CD4-positive, alpha-beta T cell treated with Interleukin-12 subunit alpha and Interleukin-12 subunit beta, for 1 hour (primary cell): ENCODE measurements at regions not wholly inside any gene's neighbourhood (a gene's known extent, or its start where the extent isn't known, plus 50 kb on each side); places are given as distances from the start of the nearest gene placed in this dataset.

ENCODE experiments used
- DNase-seq: peaks from one replicate; pipeline ENCODE4 v3.0.0-alpha.2; 2020

- DNase-seq: no peak
Observed at GRCh38 chr10:28935061-28935460, 257.7 kb downstream of the BAMBI start.

- no peak for DNase-seq
Observed at GRCh38 chr10:28937959-28938358, 260.6 kb downstream of the BAMBI start.

- no peak for DNase-seq
Observed at GRCh38 chr10:28938745-28939144, 261.4 kb downstream of the BAMBI start.

GRCh38 chr10:28939281-28940157 is 262.2 kb downstream of the BAMBI start:
- DNase-seq: no peak

GRCh38 chr10:28940158-28940888 is 263.0 kb downstream of the BAMBI start:
- DNase-seq: no peak

- DNase-seq: no peak
Observed at GRCh38 chr10:28942012-28942411, 264.7 kb downstream of the BAMBI start.

GRCh38 chr10:28945959-28946358 is 268.6 kb downstream of the BAMBI start:
- no peak for DNase-seq

- no peak for DNase-seq
Observed at GRCh38 chr10:28946479-28946878, 269.2 kb downstream of the BAMBI start.

- no peak for DNase-seq
Observed at GRCh38 chr10:28947171-28947570, 269.9 kb downstream of the BAMBI start.

- no peak for DNase-seq
Observed at GRCh38 chr10:28948046-28948445, 270.7 kb downstream of the BAMBI start.

GRCh38 chr10:28949005-28950004 is 272.0 kb downstream of the BAMBI start:
- DNase-seq: no peak

GRCh38 chr10:28951484-28951883 is 274.2 kb downstream of the BAMBI start:
- no peak for DNase-seq

GRCh38 chr10:28952523-28952922 is 275.2 kb downstream of the BAMBI start:
- DNase-seq: no peak

- no peak for DNase-seq
Observed at GRCh38 chr10:28954211-28954610, 276.9 kb downstream of the BAMBI start.

GRCh38 chr10:28958468-28958867 is 281.1 kb downstream of the BAMBI start:
- no peak for DNase-seq

- no peak for DNase-seq
Observed at GRCh38 chr10:28959850-28960501, 282.7 kb downstream of the BAMBI start.

- no peak for DNase-seq
Observed at GRCh38 chr10:28962768-28963167, 285.4 kb downstream of the BAMBI start.

GRCh38 chr10:28963539-28964221 is 286.4 kb downstream of the BAMBI start:
- no peak for DNase-seq

GRCh38 chr10:28965937-28966336 is 288.6 kb downstream of the BAMBI start:
- DNase-seq: no peak

- DNase-seq: no peak
Observed at GRCh38 chr10:28967031-28967430, 289.7 kb downstream of the BAMBI start.

GRCh38 chr10:28969413-28969812 is 292.1 kb downstream of the BAMBI start:
- no peak for DNase-seq

GRCh38 chr10:28970231-28970630 is 292.9 kb downstream of the BAMBI start:
- DNase-seq: no peak
